SHP77 treated with DMSO at 0.1 percent for 48 hours (cell line): ENCODE measurements at regions not wholly inside any gene's neighbourhood (a gene's known extent, or its start where the extent isn't known, plus 50 kb on each side); places are given as distances from the start of the nearest gene placed in this dataset.
"Not testable (repeated sequence)": the region's sequence is repeated elsewhere in the genome, so short reads cannot be mapped to it uniquely, and the experiment has no call there.

Source experiments
- DNase-seq: peaks from one replicate; lab custom pipeline; 2025; lab: John Stamatoyannopoulos, UW

DNA sequence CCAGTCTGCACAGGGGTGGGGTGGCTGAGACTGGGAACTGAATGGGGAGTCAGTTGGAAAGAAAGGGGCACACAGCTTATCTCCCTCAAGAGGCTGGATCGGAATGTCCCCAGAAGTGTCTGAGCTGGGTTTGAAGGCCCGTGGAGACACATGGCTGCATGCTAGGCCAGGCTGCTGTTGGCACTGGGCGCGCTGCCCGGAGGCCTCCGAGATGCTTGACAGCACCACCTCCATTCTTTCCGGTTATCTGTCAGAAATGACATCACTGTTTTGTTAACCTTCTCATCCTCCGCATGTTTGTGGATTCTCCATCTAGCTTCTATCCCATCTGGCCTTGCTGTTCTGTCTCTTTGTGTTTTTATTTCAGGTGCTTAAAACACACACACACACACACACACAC, 85.5 kb downstream of the APIP start:
- peak; percentile 74 for DNase-seq

DNA sequence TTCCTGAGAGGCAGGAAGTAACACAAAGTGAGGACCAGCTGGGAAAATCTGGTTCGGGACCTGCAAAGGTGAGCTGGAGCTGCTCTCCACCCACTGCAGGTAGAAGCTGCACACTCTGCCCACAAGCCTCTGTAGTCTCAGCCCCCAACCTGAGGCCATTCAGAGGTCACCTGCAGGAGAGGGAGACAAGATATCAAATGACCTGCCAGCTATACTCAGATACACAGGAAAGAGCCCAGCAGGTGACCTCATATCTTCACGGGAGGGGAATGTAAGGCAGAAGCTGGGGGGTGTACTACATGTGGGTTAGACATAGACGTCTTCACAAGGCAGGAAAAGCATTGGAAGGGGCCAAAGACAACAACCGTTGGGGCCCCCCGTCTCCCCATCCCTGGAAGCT, 86.1 kb downstream of the APIP start:
- no peak for DNase-seq

GRCh38 chr11:34827228-34827627, 89.0 kb downstream of the APIP start:
- DNase-seq: no peak

DNA sequence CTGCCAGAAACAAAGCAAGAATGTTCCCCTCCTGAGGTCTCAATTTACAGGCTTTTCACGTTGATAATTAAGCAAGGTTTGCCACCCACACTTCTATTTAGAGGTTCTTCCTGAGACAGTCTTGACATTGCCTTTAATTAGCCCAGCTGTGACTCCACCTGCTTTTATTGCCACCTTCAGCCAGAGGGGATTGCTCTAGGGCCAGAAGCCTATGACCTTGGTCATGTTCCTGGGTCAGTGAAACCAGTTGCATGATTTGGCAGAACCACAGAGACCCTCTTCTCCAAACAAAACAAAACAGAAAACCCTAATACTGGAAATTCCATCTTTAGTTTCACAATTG, 89.8 kb downstream of the APIP start:
- DNase-seq: no peak

GRCh38 chr11:34825670-34826383, 90.4 kb downstream of the APIP start:
- DNase-seq: no peak

DNA sequence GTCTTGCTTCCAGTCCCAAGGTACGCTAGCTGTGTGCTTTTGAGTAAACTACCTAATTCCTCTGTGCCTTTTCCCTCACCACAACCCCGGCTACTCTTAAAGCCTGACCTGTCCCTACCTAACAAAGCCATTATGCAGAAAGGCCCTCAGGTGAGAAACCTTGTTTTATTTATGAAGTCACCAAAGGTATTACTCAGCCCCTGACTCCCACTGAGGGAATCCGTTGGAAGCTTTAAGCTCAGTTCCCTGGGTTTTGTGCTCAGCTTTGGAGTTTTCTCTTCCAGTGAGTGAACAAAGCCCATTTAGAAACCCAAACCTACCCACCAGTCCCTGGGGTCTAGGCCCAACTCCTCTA, 90.9 kb downstream of the APIP start:
- no peak for DNase-seq

DNA sequence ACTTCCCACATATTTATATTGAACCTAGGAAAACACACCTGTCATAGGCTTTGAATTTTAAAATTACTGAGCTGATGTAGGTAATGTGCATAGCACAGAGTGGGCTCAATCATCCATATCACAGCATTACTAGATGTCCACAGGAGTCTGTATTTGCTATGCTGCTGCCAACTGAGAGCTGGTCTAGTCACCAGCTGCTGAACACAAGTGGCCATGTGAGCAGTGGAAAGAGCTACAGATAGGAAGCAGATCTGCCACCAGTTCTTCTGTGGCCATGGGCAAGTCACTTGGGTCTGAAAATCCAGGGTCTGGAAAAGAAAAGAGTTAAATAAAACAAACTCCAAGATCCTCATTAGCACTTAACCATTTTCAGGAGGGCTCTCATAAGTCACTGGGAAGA, 91.8 kb downstream of the APIP start:
- DNase-seq: no peak

DNA sequence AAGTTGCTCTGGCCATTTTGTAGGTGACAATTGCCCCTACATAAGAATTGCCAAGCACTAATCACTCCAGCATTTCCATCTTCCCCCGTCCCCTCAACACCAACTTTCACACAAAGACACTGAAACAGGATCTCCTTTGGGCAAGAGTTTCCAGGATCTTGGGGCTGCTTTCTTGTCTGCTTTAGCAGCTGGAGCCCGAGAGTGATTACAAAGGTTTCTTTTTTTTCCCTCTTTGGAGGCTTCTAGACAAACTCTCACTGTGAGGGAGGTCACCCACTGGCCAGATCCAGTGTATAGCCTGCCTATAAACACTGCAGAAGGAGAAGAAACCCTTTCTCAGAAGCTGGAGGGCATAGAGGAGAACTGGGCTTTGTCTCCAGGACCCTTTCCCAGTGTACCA, 92.5 kb downstream of the APIP start:
- DNase-seq: no peak

DNA sequence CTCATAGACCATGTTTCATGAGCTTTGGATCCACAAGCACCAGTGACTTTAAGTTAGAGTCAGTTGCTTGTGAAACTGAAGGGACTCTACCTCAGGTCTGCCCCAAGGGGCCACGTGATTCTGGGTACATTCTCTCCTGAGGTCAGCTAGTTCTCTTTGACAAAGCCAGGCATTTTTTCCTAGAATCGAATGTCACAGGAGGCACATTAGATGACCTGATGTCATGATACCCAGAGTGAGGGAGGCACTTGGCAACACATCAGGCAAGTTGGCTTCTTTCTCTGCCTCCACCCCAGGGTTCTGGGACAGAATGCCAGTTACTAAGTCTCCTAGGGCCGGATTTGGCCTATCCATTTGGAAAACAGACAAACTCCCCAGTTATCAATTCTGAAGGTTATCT, 93.0 kb downstream of the APIP start:
- no peak for DNase-seq

- no peak for DNase-seq
Measured at GRCh38 chr11:34819740-34820482, 96.3 kb downstream of the APIP start.

DNA sequence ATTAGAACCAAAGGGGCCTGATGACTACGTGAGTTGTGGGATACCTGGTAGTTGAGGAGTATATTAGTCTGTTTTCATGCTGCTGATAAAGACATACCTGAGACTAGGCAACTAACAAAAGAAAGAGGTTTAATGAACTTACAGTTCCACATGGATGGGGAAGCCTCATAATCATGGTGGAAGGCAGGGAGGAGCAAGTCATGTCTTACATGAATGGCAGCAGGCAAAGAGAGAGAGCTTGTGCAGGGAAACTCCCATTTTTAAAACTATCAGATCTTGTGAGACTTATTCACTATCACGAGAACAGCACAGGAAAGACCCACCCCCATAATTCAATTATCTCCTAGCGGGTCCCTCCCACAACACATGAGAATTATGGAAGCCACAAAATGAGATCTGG, 98.4 kb downstream of the APIP start:
- not testable (repeated sequence) for DNase-seq

- DNase-seq: no peak
Measured at GRCh38 chr11:34816698-34817213, 99.4 kb downstream of the APIP start.

GRCh38 chr11:34812905-34813576, 103.1 kb downstream of the APIP start:
- no peak for DNase-seq

GRCh38 chr11:34811858-34812257, 104.3 kb downstream of the APIP start:
- DNase-seq: no peak

DNA sequence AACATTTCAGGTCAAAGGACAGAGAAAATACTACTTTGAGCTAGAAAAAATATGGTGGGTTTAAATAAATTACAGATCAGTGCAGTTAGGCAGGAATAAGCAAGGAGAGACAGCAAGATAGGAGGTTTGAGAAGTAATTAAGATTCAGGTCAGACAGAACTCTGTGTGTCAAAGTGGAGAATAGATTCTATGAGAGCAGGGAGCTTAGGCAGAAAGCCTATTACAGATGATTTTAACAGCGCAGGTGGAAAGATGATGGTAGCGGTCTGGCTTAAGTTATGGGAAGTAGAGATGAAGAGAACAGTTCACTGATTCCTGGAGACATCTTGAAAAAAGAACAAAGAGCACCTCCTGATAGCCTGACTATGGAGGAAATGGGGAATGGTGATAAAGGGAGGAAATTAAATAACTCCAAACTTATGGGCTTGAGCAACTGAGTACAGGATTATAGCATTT, 106.0 kb downstream of the APIP start:
- DNase-seq: no peak

DNA sequence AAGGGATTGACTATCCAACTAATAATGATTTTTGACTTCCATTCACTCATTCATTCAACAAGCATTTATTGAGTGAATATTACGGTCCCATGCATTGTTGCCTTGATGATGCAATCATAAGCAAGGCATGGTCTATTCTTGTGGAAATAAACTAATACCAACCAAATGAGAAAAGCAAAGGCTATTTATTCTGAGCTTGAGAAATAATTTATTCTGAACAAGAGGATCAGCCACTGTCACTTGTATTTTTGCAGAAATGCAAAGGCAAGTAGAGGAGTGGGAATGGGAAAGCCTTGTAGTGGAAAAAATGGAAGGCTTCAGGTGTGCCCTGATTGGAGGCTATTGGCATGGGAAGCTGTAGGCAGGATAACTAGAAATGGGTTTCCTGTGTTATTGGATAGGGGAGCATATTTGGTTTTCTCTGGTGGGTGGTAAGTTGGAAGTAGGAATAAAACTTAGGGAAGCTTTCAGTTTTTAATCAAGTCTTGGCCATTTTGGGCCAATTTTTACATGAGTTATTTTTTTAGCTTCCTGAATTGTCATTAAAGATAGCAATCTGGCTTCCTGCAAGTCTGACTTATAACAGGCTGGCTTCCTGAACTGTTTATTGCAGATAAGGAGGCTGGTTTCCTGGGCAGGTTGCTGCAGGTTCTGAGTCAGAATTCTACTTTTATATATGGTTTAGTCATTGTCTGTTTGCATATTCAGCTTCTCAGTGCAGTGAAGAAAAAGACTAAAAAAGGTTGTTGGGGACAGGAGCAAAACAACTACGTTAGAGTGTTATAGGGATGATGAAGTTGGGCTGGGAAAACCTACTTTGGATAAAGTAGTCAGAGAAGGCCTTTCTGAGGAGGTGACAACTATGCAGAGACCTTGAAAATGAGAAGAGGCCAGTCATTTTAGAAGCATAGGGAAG, 106.7 kb downstream of the APIP start:
- DNase-seq: no peak

DNA sequence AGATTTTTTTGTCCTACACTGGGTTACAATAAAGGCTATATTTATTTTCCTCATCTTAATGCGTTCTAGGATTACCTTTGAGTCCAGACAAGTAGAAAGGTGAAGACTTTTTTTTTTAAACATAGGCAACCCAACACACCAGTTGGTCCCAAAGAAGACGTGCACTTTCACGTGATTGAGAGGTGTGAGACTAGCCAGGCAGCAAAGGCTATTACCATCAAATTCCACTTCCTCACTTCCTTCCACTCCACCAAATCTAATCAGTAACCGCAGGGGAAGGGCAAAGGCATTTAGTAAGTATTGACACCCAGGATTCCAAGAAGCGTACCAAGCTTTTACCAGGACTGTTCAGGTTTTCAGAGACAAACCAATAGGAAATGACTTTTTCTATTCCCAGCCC, 109.3 kb downstream of the APIP start:
- DNase-seq: no peak

GRCh38 chr11:34805937-34806336, 110.2 kb downstream of the APIP start:
- DNase-seq: no peak

GRCh38 chr11:34799848-34800247, 116.3 kb downstream of the APIP start:
- DNase-seq: no peak

- no peak for DNase-seq
Measured at GRCh38 chr11:34798985-34799384, 117.2 kb downstream of the APIP start.

DNA sequence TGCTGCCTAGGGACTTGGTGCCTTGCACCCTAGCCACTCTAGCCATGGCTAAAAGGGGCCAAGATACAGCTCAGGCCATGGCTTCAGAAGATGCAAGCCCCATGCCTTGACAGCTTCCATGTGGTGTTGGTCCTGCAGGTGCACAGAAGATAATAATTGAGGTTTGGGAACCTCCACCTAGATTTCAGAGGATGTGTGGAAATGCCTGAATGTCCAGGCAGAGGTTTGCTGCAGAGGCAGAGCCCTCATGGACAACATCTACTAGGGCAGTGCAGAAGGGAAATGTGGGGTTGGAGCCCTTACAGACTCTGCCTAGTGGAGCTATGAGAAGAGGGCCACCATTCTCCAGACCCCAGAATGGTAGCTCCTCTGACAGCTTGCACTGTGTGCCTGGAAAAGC, 118.7 kb downstream of the APIP start:
- not testable (repeated sequence) for DNase-seq

DNA sequence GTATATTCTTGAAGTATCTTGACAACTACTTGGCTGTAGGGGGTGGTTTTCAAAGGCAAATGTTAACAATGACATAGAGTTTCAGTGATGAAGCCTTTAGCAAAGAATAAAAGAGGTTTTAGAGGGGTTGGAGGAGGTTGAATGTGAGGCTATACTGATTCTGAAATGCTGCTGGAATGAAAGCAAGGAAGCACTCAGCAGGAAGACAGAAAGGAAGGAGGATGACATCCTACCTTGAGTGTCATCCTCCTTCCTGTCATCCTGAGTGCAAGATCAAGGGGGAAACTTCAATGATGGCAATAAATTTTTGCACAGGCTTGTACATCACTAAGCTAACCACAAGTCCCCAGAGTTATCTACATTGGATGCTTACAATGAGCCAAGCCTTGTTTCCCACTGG, 120.5 kb downstream of the APIP start:
- DNase-seq: no peak
